Keratinocyte (primary cell): ENCODE measurements at regions not wholly inside any gene's neighbourhood (a gene's known extent, or its start where the extent isn't known, plus 50 kb on each side); places are given as distances from the start of the nearest gene placed in this dataset.
"Not testable (repeated sequence)": the region's sequence is repeated elsewhere in the genome, so short reads cannot be mapped to it uniquely, and the experiment has no call there.

Experiments used
- EZH2 ChIP-seq: IDR thresholded peaks from one replicate; pipeline ENCODE4 v1.6.1; 2012; ENCODE audit warnings: inconsistent platforms, mild to moderate bottlenecking, low read length, moderate library complexity
- TF ChIP-seq, protein P1 (sequence below), 3 experiments: IDR thresholded peaks in 1 of 3; conservative IDR thresholded peaks in 1 of 3; optimal IDR thresholded peaks in 1 of 3; 2 replicates in 2 of 3; 3 replicates in 1 of 3; pipeline versions ENCODE3 to v1.5.1; 2011; ENCODE audit warnings: low read length in 3 of 3, mild to moderate bottlenecking in 3 of 3, moderate library complexity in 2 of 3, control low read depth in 1 of 3, inconsistent platforms in 1 of 3; ENCODE audit not compliant: insufficient read depth in 2 of 3; ENCODE audit errors: extremely low read depth in 1 of 3

DNA sequence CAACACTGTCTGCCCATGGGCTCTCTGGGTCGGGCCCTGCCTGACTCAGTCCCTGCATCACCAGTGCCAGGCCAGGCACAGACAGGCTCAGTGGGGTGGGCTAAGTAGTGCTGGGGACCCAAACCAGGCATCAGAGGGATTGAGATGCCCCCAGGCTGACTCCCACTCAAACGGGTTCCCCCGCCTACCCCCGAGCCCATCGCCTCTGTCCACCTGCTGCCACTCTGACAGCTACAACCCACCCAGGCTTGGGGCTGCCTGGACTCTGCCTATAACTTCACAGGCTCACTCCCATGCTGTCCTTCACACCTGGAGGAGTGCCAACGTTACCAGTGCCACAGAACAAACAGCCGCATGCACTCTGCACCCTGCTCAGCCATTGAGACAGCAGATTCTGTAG is 186.1 kb upstream of the FOXD4L5 start:
- TF ChIP-seq, protein P1, sequence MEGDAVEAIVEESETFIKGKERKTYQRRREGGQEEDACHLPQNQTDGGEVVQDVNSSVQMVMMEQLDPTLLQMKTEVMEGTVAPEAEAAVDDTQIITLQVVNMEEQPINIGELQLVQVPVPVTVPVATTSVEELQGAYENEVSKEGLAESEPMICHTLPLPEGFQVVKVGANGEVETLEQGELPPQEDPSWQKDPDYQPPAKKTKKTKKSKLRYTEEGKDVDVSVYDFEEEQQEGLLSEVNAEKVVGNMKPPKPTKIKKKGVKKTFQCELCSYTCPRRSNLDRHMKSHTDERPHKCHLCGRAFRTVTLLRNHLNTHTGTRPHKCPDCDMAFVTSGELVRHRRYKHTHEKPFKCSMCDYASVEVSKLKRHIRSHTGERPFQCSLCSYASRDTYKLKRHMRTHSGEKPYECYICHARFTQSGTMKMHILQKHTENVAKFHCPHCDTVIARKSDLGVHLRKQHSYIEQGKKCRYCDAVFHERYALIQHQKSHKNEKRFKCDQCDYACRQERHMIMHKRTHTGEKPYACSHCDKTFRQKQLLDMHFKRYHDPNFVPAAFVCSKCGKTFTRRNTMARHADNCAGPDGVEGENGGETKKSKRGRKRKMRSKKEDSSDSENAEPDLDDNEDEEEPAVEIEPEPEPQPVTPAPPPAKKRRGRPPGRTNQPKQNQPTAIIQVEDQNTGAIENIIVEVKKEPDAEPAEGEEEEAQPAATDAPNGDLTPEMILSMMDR (optimal IDR thresholded peaks at IDR 0.05 in 1 of 3, IDR thresholded peaks at IDR 0.05 in 1 of 3, conservative IDR thresholded peaks at IDR 0.05 in 1 of 3; ENCODE audit: extremely low read depth in 1 of 3, insufficient read depth in 2 of 3, low read length in 3 of 3): not testable (repeated sequence)
- TF ChIP-seq EZH2: not testable (repeated sequence)
